Activated CD8-positive, alpha-beta memory T cell treated with anti-CD3 and anti-CD28 coated beads for 1 hour (primary cell): ENCODE measurements at regions not wholly inside any gene's neighbourhood (a gene's known extent, or its start where the extent isn't known, plus 50 kb on each side); places are given as distances from the start of the nearest gene placed in this dataset.

ENCODE experiments used
- DNase-seq, 2 donors: peaks; one replicate each; pipeline ENCODE4 v3.0.0-alpha.2; 2020; ENCODE audit warnings: low read depth in 1 of 2; ENCODE audit errors: extremely low read depth in 1 of 2

- DNase-seq: no peak
Measured at GRCh38 chr3:110767838-110768237, 303.8 kb upstream of the NECTIN3 start.

- DNase-seq: no peak
Measured at GRCh38 chr3:110773413-110773954, 298.1 kb upstream of the NECTIN3 start.

GRCh38 chr3:110774496-110775265, 296.9 kb upstream of the NECTIN3 start:
- DNase-seq: no peak

- no peak for DNase-seq
Measured at GRCh38 chr3:110779581-110779980, 292.0 kb upstream of the NECTIN3 start.

- no peak for DNase-seq
Measured at GRCh38 chr3:110783541-110783940, 288.1 kb upstream of the NECTIN3 start.

- no peak for DNase-seq
Measured at GRCh38 chr3:110788794-110789193, 282.8 kb upstream of the NECTIN3 start.

- no peak for DNase-seq
Measured at GRCh38 chr3:110789315-110789714, 282.3 kb upstream of the NECTIN3 start.

- no peak for DNase-seq
Measured at GRCh38 chr3:110790631-110791030, 281.0 kb upstream of the NECTIN3 start.

GRCh38 chr3:110791995-110792686, 279.5 kb upstream of the NECTIN3 start:
- DNase-seq: no peak

- no peak for DNase-seq
Measured at GRCh38 chr3:110793611-110794010, 278.0 kb upstream of the NECTIN3 start.

- DNase-seq: no peak
Measured at GRCh38 chr3:110795163-110795562, 276.5 kb upstream of the NECTIN3 start.

- DNase-seq: no peak
Measured at GRCh38 chr3:110799271-110799670, 272.3 kb upstream of the NECTIN3 start.

- no peak for DNase-seq
Measured at GRCh38 chr3:110804856-110805255, 266.8 kb upstream of the NECTIN3 start.

GRCh38 chr3:110806924-110807323, 264.7 kb upstream of the NECTIN3 start:
- no peak for DNase-seq

GRCh38 chr3:110808630-110809029, 263.0 kb upstream of the NECTIN3 start:
- no peak for DNase-seq

- no peak for DNase-seq
Measured at GRCh38 chr3:110810356-110810755, 261.3 kb upstream of the NECTIN3 start.

- DNase-seq: no peak
Measured at GRCh38 chr3:110811050-110811449, 260.6 kb upstream of the NECTIN3 start.

- no peak for DNase-seq
Measured at GRCh38 chr3:110813541-110813940, 258.1 kb upstream of the NECTIN3 start.

GRCh38 chr3:110814170-110815007, 257.2 kb upstream of the NECTIN3 start:
- no peak for DNase-seq

GRCh38 chr3:110815008-110815583, 256.5 kb upstream of the NECTIN3 start:
- no peak for DNase-seq

GRCh38 chr3:110816008-110816407, 255.6 kb upstream of the NECTIN3 start:
- DNase-seq: no peak
